Endothelial cell (in vitro differentiated cells): ENCODE measurements at regions not wholly inside any gene's neighbourhood (a gene's known extent, or its start where the extent isn't known, plus 50 kb on each side); places are given as distances from the start of the nearest gene placed in this dataset.

Source experiments
- DNase-seq: peaks from one replicate; pipeline ENCODE4 v3.0.0; 2021; ENCODE audit warnings: low spot score
- H3K27ac Mint-ChIP-seq: one replicate; pipeline ENCODE4 v1.8.0; 2021; ENCODE audit warnings: mixed read lengths, inconsistent platforms; ENCODE audit not compliant: unreplicated experiment
- H3K27me3 Mint-ChIP-seq: one replicate; pipeline ENCODE4 v1.8.0; 2021; ENCODE audit warnings: mild to moderate bottlenecking, moderate library complexity, mixed read lengths, inconsistent platforms; ENCODE audit not compliant: unreplicated experiment
- H3K36me3 Mint-ChIP-seq: one replicate; pipeline ENCODE4 v1.8.0; 2021; ENCODE audit warnings: mild to moderate bottlenecking, low read depth, mixed read lengths, inconsistent platforms; ENCODE audit not compliant: unreplicated experiment
- H3K4me1 Mint-ChIP-seq: one replicate; pipeline ENCODE4 v1.8.0; 2021; ENCODE audit warnings: mild to moderate bottlenecking, mixed read lengths, inconsistent platforms; ENCODE audit not compliant: unreplicated experiment
- H3K4me3 Mint-ChIP-seq: one replicate; pipeline ENCODE4 v1.8.0; 2021; ENCODE audit warnings: mild to moderate bottlenecking, mixed read lengths, inconsistent platforms; ENCODE audit not compliant: unreplicated experiment
- H3K9me3 Mint-ChIP-seq: one replicate; pipeline ENCODE4 v1.8.0; 2021; ENCODE audit warnings: mixed read lengths, inconsistent platforms; ENCODE audit not compliant: unreplicated experiment
- CTCF ChIP-seq: fragments of 200-600 bp; sonication (generic); IDR thresholded peaks from one replicate; pipeline ENCODE4 v1.5.0; 2021; ENCODE audit warnings: antibody characterized with exemption; ENCODE audit not compliant: unreplicated experiment

- DNase-seq: no peak
- no peaks in the 10 kb centered on the region for H3K27me3 Mint-ChIP-seq
- no peaks in the 10 kb centered on the region for H3K9me3 Mint-ChIP-seq
- H3K4me3 Mint-ChIP-seq: no peak overlapping the region
- peaks cover 6% of the 10 kb centered on the region for H3K4me1 Mint-ChIP-seq
- H3K36me3 Mint-ChIP-seq: no peaks in the 10 kb centered on the region
- H3K27ac Mint-ChIP-seq: no peak overlapping the region
- TF ChIP-seq CTCF: no peak
Observed at GRCh38 chr2:49553658-49554057, 399.3 kb upstream of the FSHR start.

- H3K9me3 Mint-ChIP-seq: no peaks in the 10 kb centered on the region
Observed at GRCh38 chr2:49532702-49533101, 378.4 kb upstream of the FSHR start.

GRCh38 chr2:49515996-49516782, 361.9 kb upstream of the FSHR start:
- H3K9me3 Mint-ChIP-seq: no peaks in the 10 kb centered on the region
- TF ChIP-seq CTCF: no peak

More at GRCh38 chr2:49532702-49533101, 378.4 kb upstream of the FSHR start:
- Mint-ChIP-seq H3K27me3 (no peaks in the 10 kb centered on the region), H3K27ac (no peak overlapping the region), H3K4me3 (no peak overlapping the region), H3K4me1 (no peaks in the 10 kb centered on the region), H3K36me3 (no peaks in the 10 kb centered on the region)
- TF ChIP-seq CTCF: no peak
- DNase-seq: no peak

GRCh38 chr2:49514201-49514600, 359.9 kb upstream of the FSHR start:
- TF ChIP-seq CTCF: no peak
- Mint-ChIP-seq H3K4me1 (no peaks in the 10 kb centered on the region), H3K9me3 (no peaks in the 10 kb centered on the region)

More at GRCh38 chr2:49515996-49516782, 361.9 kb upstream of the FSHR start:
- DNase-seq: no peak
- Mint-ChIP-seq H3K27me3 (peaks cover 1% of the 10 kb centered on the region), H3K27ac (no peak overlapping the region), H3K4me3 (no peak overlapping the region), H3K36me3 (no peaks in the 10 kb centered on the region), H3K4me1 (no peaks in the 10 kb centered on the region)

GRCh38 chr2:49490710-49491109, 336.4 kb upstream of the FSHR start:
- Mint-ChIP-seq H3K36me3 (no peaks in the 10 kb centered on the region), H3K4me3 (no peak overlapping the region), H3K9me3 (no peaks in the 10 kb centered on the region), H3K4me1 (no peaks in the 10 kb centered on the region), H3K27me3 (no peaks in the 10 kb centered on the region), H3K27ac (no peak overlapping the region)
- peak; percentile 62 for DNase-seq
- peak; percentile 64 for TF ChIP-seq CTCF

More at GRCh38 chr2:49514201-49514600, 359.9 kb upstream of the FSHR start:
- Mint-ChIP-seq H3K36me3 (no peaks in the 10 kb centered on the region), H3K27me3 (no peaks in the 10 kb centered on the region), H3K4me3 (no peak overlapping the region), H3K27ac (no peak overlapping the region)
- DNase-seq: no peak
